HepG2 (cell line): ENCODE measurements at regions not wholly inside any gene's neighbourhood (a gene's known extent, or its start where the extent isn't known, plus 50 kb on each side); places are given as distances from the start of the nearest gene placed in this dataset.

Experiments used
- ATAC-seq: fragments of 200-7000 bp; cut with Tn5 transposase; 3 replicates; pipeline ENCODE4 v1.9.1; 2020; ENCODE audit warnings: mild to moderate bottlenecking, moderate library complexity
- BruUV-seq: library from RNA; stranded (reverse); fragments of 400-500 nt; replicated peaks from 2 replicates; lab custom pipeline; 2021; lab: Mats Ljungman, UMichigan
- CTCF ChIA-PET: fragments of 300-600 bp; formaldehyde crosslinking; extraction: SDS; loops from one replicate; lab custom pipeline; 2021; ENCODE audit warnings: low total read pairs, inconsistent platforms, low intra/inter-chr PET ratio; lab: Yijun Ruan, JAX
- POLR2A ChIA-PET: fragments of 350-600 bp; sonication (Branson Sonifier 250); formaldehyde crosslinking; loops from one replicate; lab custom pipeline; 2020; ENCODE audit warnings: antibody characterized with exemption, inconsistent platforms; lab: Yijun Ruan, JAX
- DNase-seq: peaks from one replicate; pipeline ENCODE4 v3.0.0-alpha.2; 2015; ENCODE audit warnings: low spot score
- FAIRE-seq: peaks from 3 replicates; lab custom pipeline; 2011; peaks lifted over from hg19 to GRCh38; lab: Jason Lieb, UNC
- H2AFZ ChIP-seq: one replicate; pipeline ENCODE4 v1.6.1; 2011; ENCODE audit warnings: low read length, inconsistent platforms
- H3K27ac ChIP-seq: fragments of 300-600 bp; 3 replicates; pipeline ENCODE4 v1.8.0; 2011; ENCODE audit warnings: mixed run types, mild to moderate bottlenecking, mixed read lengths, low read length, inconsistent platforms; ENCODE audit not compliant: insufficient read depth; ENCODE audit errors: extremely low read length
- H3K27me3 ChIP-seq, 2 experiments: fragments of 200-600 bp in 1 of 2; 2 replicates in 1 of 2; 3 replicates in 1 of 2; pipeline versions ENCODE4 v1.6.0 to v1.8.0; 2011; ENCODE audit warnings: low read length in 2 of 2, mild to moderate bottlenecking in 2 of 2, moderate library complexity in 2 of 2, inconsistent platforms in 1 of 2; ENCODE audit not compliant: insufficient read depth in 2 of 2, control insufficient read depth in 1 of 2
- H3K36me3 ChIP-seq, 2 experiments: fragments of 200-600 bp in 1 of 2; replicated peaks in 1 of 2; 2 replicates in 1 of 2; 3 replicates in 1 of 2; pipeline versions ENCODE4 v1.5.1 to v1.8.0; 2011; ENCODE audit warnings: low read length in 2 of 2, inconsistent platforms in 1 of 2; ENCODE audit not compliant: insufficient read depth in 2 of 2, control insufficient read depth in 1 of 2
- H3K4me1 ChIP-seq: 2 replicates; pipeline ENCODE4 v1.5.1; 2012; ENCODE audit warnings: low read length, inconsistent platforms; ENCODE audit not compliant: insufficient read depth
- H3K4me2 ChIP-seq: 2 replicates; pipeline ENCODE4 v1.6.0; 2011; ENCODE audit warnings: low read depth, low read length, inconsistent platforms
- H3K4me3 ChIP-seq, 3 experiments: fragments of 200-600 bp in 1 of 3; sonication (generic), shearing (Covaris generic) in 1 of 3; replicated peaks in 1 of 3; 2 replicates each; pipeline ENCODE4 v1.5.1; 2011 to 2016; ENCODE audit warnings: low read length in 3 of 3, inconsistent platforms in 2 of 3, low read depth in 2 of 3, mild to moderate bottlenecking in 2 of 3, control low read depth in 1 of 3, mixed read lengths in 1 of 3; ENCODE audit not compliant: insufficient read depth in 1 of 3
- H3K79me2 ChIP-seq: one replicate; pipeline ENCODE4 v1.6.1; 2011; ENCODE audit warnings: low read length, inconsistent platforms; ENCODE audit not compliant: insufficient read depth
- H3K9ac ChIP-seq: 2 replicates; pipeline ENCODE4 v1.6.0; 2011; ENCODE audit warnings: mild to moderate bottlenecking, low read depth, low read length, inconsistent platforms; ENCODE audit not compliant: insufficient read depth
- H3K9me3 ChIP-seq: 2 replicates; pipeline ENCODE4 v1.5.1; 2012; ENCODE audit warnings: mild to moderate bottlenecking, low read length
- H4K20me1 ChIP-seq: 2 replicates; pipeline ENCODE4 v1.6.0; 2011; ENCODE audit warnings: inconsistent platforms, mild to moderate bottlenecking, low read length, moderate library complexity; ENCODE audit not compliant: insufficient read depth
- DR1 ChIP-seq: sonication (generic); formaldehyde crosslinking; IDR thresholded peaks from 2 replicates; pipeline ENCODE4 v1.8.0; 2021; ENCODE audit warnings: mild to moderate bottlenecking, missing genetic modification reagents, inconsistent platforms
- GPN1 ChIP-seq: sonication (generic); formaldehyde crosslinking; IDR thresholded peaks from 2 replicates; pipeline ENCODE4 v1.5.1; 2020; ENCODE audit warnings: missing genetic modification reagents, borderline replicate concordance
- NCOA5 ChIP-seq: sonication (generic); formaldehyde crosslinking; IDR thresholded peaks from 2 replicates; pipeline ENCODE4 v1.4.0; 2020; ENCODE audit warnings: missing genetic modification reagents
- ZFP36 ChIP-seq: fragments of 150-350 bp; IDR thresholded peaks from 2 replicates; pipeline ENCODE4 v1.6.1; 2018; ENCODE audit warnings: borderline replicate concordance, low read length, low read depth; ENCODE audit not compliant: partially characterized antibody
- ZNF460 ChIP-seq: sonication (generic); formaldehyde crosslinking; IDR thresholded peaks from 2 replicates; pipeline ENCODE4 v1.5.1; 2020; ENCODE audit warnings: missing genetic modification reagents, mild to moderate bottlenecking, borderline replicate concordance
- ZNF660 ChIP-seq: sonication (generic); formaldehyde crosslinking; IDR thresholded peaks from 2 replicates; pipeline ENCODE4 v1.5.1; 2020; ENCODE audit warnings: mild to moderate bottlenecking, low read depth, missing genetic modification reagents, borderline replicate concordance
- WGBS: methylation state at CpG from one replicate; pipeline ENCODE4 v1.1.6; 2017; ENCODE audit warnings: low lambda C conversion rate; 5-methylcytosine and 5-hydroxymethylcytosine counted together
- in situ Hi-C: cut with HindIII; loops from 2 replicates; pipeline ENCODE4 v1.10.0; 2017; ENCODE audit warnings: low pct_unique_long_range_greater_than_20kb; ENCODE audit not compliant: extremely low pct_ligation_motif_present
- intact Hi-C: fragments of 100-400 bp; cut with micrococcal nuclease; formaldehyde crosslinking; loops from one replicate; pipeline ENCODE4 v1.10.0; 2022; ENCODE audit not compliant: unreplicated experiment
- TF ChIP-seq, protein P1 (sequence below): sonication (generic); formaldehyde crosslinking; IDR thresholded peaks from 2 replicates; pipeline ENCODE4 v1.4.0; 2020; ENCODE audit warnings: missing genetic modification reagents
- TF ChIP-seq, protein P2 (sequence below): sonication (generic); formaldehyde crosslinking; IDR thresholded peaks from 2 replicates; pipeline ENCODE4 v1.5.1; 2020; ENCODE audit warnings: mild to moderate bottlenecking, missing genetic modification reagents
- TF ChIP-seq, protein P3 (sequence below): IDR thresholded peaks from 2 replicates; pipeline ENCODE4 v1.6.1; 2016; ENCODE audit warnings: mild to moderate bottlenecking, missing biosample characterization, missing genetic modification reagents
- TF ChIP-seq, protein P4 (sequence below): sonication (generic); formaldehyde crosslinking; IDR thresholded peaks from 2 replicates; pipeline ENCODE4 v1.8.0; 2022; ENCODE audit warnings: mild to moderate bottlenecking, missing genetic modification reagents, borderline replicate concordance
- TF ChIP-seq, protein P5 (sequence below): sonication (generic); formaldehyde crosslinking; IDR thresholded peaks from 2 replicates; pipeline ENCODE4 v1.5.0; 2020; ENCODE audit warnings: mild to moderate bottlenecking, missing genetic modification reagents

DNA sequence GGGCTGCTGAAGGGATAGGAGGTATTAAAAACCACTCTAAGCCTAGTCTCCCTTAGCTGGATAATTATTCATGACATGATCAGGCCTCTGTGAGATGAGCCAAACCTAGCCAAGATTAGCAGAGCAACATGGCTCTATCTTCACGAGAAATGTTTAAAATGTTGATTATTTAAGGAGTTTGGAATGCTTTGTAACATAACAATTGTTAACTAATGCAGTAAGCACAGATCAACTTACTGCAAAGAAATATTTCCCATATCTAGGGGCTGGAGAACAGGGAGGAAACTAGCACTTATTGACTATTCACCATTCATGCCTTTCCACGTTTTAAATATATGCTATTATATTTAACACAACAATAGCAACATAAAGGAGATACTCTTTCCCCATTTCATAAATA, 833.7 kb upstream of the CHAC2 start (continued):
- TF ChIP-seq, protein P1, sequence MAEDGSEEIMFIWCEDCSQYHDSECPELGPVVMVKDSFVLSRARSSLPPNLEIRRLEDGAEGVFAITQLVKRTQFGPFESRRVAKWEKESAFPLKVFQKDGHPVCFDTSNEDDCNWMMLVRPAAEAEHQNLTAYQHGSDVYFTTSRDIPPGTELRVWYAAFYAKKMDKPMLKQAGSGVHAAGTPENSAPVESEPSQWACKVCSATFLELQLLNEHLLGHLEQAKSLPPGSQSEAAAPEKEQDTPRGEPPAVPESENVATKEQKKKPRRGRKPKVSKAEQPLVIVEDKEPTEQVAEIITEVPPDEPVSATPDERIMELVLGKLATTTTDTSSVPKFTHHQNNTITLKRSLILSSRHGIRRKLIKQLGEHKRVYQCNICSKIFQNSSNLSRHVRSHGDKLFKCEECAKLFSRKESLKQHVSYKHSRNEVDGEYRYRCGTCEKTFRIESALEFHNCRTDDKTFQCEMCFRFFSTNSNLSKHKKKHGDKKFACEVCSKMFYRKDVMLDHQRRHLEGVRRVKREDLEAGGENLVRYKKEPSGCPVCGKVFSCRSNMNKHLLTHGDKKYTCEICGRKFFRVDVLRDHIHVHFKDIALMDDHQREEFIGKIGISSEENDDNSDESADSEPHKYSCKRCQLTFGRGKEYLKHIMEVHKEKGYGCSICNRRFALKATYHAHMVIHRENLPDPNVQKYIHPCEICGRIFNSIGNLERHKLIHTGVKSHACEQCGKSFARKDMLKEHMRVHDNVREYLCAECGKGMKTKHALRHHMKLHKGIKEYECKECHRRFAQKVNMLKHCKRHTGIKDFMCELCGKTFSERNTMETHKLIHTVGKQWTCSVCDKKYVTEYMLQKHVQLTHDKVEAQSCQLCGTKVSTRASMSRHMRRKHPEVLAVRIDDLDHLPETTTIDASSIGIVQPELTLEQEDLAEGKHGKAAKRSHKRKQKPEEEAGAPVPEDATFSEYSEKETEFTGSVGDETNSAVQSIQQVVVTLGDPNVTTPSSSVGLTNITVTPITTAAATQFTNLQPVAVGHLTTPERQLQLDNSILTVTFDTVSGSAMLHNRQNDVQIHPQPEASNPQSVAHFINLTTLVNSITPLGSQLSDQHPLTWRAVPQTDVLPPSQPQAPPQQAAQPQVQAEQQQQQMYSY (CRISPR knock-in tag) = no peak

DNA sequence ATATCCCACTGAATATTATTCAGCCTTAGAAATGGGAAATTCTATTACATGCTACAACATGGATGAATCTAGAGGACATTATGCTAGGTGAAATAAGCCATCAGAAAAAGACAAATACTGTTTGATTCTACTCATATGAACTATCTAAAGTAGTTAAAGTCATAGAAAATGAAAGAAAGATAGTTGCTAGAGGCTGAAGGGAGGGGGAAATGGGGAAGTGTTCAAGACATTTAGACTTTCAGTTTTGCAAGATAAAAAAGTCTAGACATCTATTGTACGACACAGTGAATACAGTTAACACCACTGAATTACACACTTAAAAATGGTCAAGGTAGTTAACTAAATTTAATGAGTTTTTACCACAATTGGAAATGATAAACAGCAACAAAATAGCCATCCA, 835.9 kb upstream of the CHAC2 start:
- POLR2A ChIA-PET = no interaction called here
- in situ Hi-C loops (no loop called here), intact Hi-C loops (no loop called here)
- Histone ChIP-seq H3K9ac (no peak overlapping the region), H3K4me2 (no peak overlapping the region), H3K27ac (no peak overlapping the region), H3K4me3 (no peak overlapping the region), H3K4me1 (no peaks in the 10 kb centered on the region), H3K36me3 (no peaks in the 10 kb centered on the region), H2AFZ (no peak overlapping the region), H3K27me3 (no peaks in the 10 kb centered on the region), H3K79me2 (no peaks in the 10 kb centered on the region), H3K9me3 (peaks cover 61% of the 10 kb centered on the region), H4K20me1 (no peaks in the 10 kb centered on the region)
- BruUV-seq = no TSS peak
- no peak for DNase-seq
- no peak for ATAC-seq
- CTCF ChIA-PET = no interaction called here
- no peak for FAIRE-seq
- 4% methylated on average over 1 of the region's 1 CpG for WGBS
- TF ChIP-seq GPN1 (no peak), ZFP36 (no peak), ZNF660 (no peak), NCOA5 (CRISPR knock-in tag) (no peak), ZNF460 (CRISPR knock-in tag) (no peak), DR1 (no peak)
- TF ChIP-seq, protein P2, sequence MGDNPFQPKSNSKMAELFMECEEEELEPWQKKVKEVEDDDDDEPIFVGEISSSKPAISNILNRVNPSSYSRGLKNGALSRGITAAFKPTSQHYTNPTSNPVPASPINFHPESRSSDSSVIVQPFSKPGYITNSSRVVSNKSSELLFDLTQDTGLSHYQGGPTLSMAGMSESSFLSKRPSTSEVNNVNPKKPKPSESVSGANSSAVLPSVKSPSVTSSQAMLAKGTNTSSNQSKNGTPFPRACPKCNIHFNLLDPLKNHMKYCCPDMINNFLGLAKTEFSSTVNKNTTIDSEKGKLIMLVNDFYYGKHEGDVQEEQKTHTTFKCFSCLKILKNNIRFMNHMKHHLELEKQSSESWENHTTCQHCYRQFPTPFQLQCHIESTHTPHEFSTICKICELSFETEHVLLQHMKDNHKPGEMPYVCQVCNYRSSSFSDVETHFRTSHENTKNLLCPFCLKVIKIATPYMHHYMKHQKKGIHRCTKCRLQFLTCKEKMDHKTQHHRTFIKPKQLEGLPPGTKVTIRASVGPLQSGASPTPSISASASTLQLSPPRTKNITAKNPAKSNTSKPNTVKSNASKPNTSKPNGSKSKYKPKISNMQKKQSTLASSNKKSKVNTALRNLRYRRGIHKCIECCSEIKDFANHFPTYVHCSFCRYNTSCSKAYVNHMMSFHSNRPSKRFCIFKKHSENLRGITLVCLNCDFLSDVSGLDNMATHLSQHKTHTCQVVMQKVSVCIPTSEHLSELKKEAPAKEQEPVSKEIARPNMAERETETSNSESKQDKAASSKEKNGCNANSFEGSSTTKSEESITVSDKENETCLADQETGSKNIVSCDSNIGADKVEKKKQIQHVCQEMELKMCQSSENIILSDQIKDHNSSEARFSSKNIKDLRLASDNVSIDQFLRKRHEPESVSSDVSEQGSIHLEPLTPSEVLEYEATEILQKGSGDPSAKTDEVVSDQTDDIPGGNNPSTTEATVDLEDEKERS = no peak
- TF ChIP-seq, protein P3, sequence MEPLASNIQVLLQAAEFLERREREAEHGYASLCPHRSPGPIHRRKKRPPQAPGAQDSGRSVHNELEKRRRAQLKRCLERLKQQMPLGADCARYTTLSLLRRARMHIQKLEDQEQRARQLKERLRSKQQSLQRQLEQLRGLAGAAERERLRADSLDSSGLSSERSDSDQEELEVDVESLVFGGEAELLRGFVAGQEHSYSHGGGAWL (CRISPR knock-in tag) = no peak
- TF ChIP-seq, protein P4, sequence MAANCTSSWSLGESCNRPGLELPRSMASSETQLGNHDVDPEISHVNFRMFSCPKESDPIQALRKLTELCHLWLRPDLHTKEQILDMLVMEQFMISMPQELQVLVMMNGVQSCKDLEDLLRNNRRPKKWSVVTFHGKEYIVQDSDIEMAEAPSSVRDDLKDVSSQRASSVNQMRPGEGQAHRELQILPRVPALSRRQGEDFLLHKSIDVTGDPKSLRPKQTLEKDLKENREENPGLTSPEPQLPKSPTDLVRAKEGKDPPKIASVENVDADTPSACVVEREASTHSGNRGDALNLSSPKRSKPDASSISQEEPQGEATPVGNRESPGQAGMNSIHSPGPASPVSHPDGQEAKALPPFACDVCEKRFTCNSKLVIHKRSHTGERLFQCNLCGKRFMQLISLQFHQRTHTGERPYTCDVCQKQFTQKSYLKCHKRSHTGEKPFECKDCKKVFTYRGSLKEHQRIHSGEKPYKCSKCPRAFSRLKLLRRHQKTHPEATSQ (CRISPR knock-in tag) = no peak
- TF ChIP-seq, protein P5, sequence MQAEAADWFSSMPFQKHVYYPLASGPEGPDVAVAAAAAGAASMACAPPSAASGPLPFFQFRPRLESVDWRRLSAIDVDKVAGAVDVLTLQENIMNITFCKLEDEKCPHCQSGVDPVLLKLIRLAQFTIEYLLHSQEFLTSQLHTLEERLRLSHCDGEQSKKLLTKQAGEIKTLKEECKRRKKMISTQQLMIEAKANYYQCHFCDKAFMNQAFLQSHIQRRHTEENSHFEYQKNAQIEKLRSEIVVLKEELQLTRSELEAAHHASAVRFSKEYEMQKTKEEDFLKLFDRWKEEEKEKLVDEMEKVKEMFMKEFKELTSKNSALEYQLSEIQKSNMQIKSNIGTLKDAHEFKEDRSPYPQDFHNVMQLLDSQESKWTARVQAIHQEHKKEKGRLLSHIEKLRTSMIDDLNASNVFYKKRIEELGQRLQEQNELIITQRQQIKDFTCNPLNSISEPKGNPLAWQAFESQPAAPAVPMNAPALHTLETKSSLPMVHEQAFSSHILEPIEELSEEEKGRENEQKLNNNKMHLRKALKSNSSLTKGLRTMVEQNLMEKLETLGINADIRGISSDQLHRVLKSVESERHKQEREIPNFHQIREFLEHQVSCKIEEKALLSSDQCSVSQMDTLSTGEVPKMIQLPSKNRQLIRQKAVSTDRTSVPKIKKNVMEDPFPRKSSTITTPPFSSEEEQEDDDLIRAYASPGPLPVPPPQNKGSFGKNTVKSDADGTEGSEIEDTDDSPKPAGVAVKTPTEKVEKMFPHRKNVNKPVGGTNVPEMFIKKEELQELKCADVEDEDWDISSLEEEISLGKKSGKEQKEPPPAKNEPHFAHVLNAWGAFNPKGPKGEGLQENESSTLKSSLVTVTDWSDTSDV (CRISPR knock-in tag) = no peak
